Epithelial cell of prostate (primary cell): ENCODE measurements at regions not wholly inside any gene's neighbourhood (a gene's known extent, or its start where the extent isn't known, plus 50 kb on each side); places are given as distances from the start of the nearest gene placed in this dataset.
"Not testable (repeated sequence)": the region's sequence is repeated elsewhere in the genome, so short reads cannot be mapped to it uniquely, and the experiment has no call there.

ENCODE experiments used
- DNase-seq: peaks from one replicate; pipeline ENCODE4 v3.0.0-alpha.2; 2011; ENCODE audit warnings: low read depth, low spot score
- H3K27ac ChIP-seq: fragments of 450-650 bp; 2 replicates; pipeline ENCODE4 v1.5.1; 2017; ENCODE audit warnings: mild to moderate bottlenecking

- peak overlapping the region; percentile 94 for H3K27ac ChIP-seq
- DNase-seq: no peak
Observed at GRCh38 chr3:174441588-174442301, 417.4 kb upstream of the NAALADL2 start.

- H3K27ac ChIP-seq: no peak overlapping the region
- no peak for DNase-seq
Observed at GRCh38 chr3:174442302-174442682, 416.8 kb upstream of the NAALADL2 start.

DNA sequence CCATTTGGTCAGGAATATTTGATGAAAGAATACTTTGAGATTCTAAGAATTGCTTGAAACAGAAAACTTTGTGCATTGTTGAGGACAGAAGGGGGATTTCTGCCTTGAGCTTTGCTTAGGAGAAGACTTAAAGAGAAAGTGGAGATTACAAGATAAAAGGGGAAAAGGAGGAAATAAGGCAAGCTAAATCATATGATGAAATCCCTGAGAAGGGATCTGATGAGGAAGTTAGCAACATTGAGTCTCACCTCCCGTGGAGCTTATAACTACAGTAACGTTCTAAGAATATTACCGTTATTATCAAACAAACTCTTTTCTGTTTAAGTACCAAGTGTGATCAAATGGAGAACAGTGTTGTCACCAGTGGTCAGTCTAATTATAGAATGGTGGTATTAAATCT is 414.7 kb upstream of the NAALADL2 start:
- no peak overlapping the region for H3K27ac ChIP-seq
- no peak for DNase-seq

GRCh38 chr3:174457758-174458157 is 401.4 kb upstream of the NAALADL2 start:
- no peak for DNase-seq
- H3K27ac ChIP-seq: no peak overlapping the region

- no peak for DNase-seq
Observed at GRCh38 chr3:174460831-174461230, 398.3 kb upstream of the NAALADL2 start.

GRCh38 chr3:174462916-174463315 is 396.2 kb upstream of the NAALADL2 start:
- DNase-seq: no peak
- H3K27ac ChIP-seq: no peak overlapping the region

More at GRCh38 chr3:174460831-174461230, 398.3 kb upstream of the NAALADL2 start:
- H3K27ac ChIP-seq: no peak overlapping the region

DNA sequence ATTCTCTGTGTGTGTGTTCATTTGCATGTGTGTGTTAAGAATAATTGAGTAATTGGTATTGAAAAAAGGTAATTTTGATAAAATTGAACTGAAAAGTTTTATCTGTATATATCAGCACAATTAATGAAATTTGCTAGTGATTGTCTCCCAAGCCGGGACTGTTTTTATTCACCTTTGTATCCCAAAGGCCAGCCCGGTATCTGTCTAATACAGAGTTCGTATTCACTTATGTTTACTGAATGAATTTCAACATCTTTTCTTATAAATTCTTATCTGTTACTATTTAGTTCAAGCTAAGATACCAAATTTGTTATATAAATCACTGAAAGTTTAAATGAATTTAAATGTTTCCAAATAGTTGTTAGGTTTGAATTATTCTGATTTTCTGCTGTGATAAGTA is 394.0 kb upstream of the NAALADL2 start:
- no peak for DNase-seq
- H3K27ac ChIP-seq: no peak overlapping the region

GRCh38 chr3:174466471-174467054 is 392.6 kb upstream of the NAALADL2 start:
- no peak for DNase-seq
- no peak overlapping the region for H3K27ac ChIP-seq

DNA sequence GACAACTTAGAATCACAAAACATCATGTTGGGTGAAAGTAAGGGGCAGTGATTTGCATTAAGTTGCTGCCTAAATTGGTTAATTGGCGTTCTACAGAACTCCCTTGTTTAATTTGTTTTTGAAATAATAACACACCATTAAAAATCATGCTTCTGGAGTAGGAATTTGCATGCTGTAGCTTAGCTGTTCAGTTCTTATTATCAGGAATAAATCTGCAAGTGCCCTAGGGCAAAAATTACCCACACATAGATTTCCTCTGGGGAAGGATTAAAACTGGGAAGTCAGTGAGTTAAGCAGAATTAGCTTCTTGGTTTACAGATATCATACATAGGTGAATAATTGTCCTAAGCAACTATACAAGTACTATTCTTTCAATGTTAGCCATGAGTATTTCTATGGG is 381.6 kb upstream of the NAALADL2 start:
- DNase-seq: no peak
- H3K27ac ChIP-seq: no peak overlapping the region

GRCh38 chr3:174480767-174481166 is 378.4 kb upstream of the NAALADL2 start:
- DNase-seq: no peak
- no peak overlapping the region for H3K27ac ChIP-seq

GRCh38 chr3:174482541-174482940 is 376.6 kb upstream of the NAALADL2 start:
- no peak for DNase-seq
- H3K27ac ChIP-seq: no peak overlapping the region

- no peak for DNase-seq
- no peak overlapping the region for H3K27ac ChIP-seq
Observed at GRCh38 chr3:174483254-174483653, 375.9 kb upstream of the NAALADL2 start.

GRCh38 chr3:174483856-174484255 is 375.3 kb upstream of the NAALADL2 start:
- H3K27ac ChIP-seq, DNase-seq: not testable (repeated sequence)

DNA sequence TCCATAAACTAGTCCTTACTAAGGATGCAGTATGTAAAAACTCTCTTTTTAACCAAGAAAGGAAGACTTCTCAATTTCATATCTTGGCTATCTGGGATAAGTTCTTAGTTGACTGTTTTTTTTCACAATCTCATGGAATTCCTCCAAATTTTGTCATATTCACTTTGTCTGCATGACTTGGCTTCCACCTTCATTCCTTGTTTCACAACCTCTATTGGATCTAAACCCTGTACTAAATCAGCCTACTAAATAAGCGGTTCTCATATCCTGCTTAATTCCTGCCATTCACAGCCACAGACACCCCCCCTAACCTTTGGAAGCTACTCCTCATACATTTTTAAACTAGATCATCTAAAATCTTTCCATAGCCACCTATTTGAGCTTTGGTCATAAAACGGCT is 370.6 kb upstream of the NAALADL2 start:
- H3K27ac ChIP-seq: no peak overlapping the region
- no peak for DNase-seq

DNA sequence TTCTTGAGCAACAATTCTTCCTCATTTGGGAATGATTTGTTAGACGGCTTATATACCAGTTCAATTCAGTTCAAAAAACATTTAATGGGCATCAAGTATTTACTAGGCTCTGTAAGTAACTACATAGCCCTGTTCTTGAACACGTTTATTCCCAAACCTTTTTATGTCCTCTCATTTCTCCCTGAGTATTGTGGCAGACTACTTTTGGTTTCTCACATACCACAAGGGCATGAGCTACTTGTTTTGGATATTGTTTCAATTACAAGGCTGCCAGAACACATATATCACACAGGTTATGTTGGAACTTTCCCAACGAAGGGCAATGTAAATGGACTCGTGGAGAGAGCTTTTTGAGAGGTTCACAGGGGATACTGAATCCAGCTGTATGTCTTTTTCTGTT is 363.8 kb upstream of the NAALADL2 start:
- no peak for DNase-seq

GRCh38 chr3:174495928-174496327 is 363.2 kb upstream of the NAALADL2 start:
- no peak overlapping the region for H3K27ac ChIP-seq
- no peak for DNase-seq

More for the DNA sequence above, 363.8 kb upstream of the NAALADL2 start:
- no peak overlapping the region for H3K27ac ChIP-seq

GRCh38 chr3:174498638-174499037 is 360.5 kb upstream of the NAALADL2 start:
- no peak for DNase-seq
- no peak overlapping the region for H3K27ac ChIP-seq

DNA sequence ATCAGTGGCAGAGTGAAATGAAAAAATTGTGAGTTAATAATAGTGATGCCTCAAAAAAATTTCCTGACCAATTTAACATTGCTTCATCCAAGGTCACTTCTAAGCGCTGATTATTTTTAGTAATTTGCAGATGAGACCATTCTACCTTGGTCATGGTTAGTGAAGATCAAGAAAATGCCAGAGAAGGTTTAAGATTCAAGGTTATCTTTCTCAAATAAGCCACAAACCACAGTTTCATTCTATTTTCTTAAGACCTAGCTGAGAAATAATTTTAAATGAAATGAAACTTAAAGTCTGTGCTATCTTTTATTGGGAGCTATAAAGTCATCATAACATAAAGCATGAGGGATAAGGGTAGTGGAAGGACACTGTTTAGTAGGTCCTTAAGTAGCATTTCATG is 353.9 kb upstream of the NAALADL2 start:
- H3K27ac ChIP-seq: no peak overlapping the region
- no peak for DNase-seq

GRCh38 chr3:174524203-174524602 is 334.9 kb upstream of the NAALADL2 start:
- DNase-seq: no peak
- no peak overlapping the region for H3K27ac ChIP-seq

DNA sequence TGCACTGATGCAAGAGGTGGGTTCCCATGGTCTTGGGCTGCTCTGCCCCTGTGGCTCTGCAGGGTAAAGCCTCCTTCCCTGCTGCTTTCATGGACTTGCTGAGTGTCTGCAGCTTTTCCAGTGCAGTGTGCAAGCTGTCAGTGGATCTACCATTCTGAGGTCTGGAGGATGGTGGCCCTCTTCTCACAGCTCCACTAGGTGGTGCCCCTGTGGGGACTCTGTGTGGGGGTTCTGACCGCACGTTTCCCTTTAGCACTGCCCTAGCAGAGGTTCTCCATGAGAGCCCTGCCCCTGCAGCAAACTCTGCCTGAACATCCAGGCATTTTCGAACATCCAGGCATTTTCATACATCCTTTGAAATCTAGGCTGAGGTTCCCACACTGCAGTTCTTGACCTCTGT is 329.8 kb upstream of the NAALADL2 start:
- H3K27ac ChIP-seq: no peak overlapping the region
- DNase-seq: no peak

DNA sequence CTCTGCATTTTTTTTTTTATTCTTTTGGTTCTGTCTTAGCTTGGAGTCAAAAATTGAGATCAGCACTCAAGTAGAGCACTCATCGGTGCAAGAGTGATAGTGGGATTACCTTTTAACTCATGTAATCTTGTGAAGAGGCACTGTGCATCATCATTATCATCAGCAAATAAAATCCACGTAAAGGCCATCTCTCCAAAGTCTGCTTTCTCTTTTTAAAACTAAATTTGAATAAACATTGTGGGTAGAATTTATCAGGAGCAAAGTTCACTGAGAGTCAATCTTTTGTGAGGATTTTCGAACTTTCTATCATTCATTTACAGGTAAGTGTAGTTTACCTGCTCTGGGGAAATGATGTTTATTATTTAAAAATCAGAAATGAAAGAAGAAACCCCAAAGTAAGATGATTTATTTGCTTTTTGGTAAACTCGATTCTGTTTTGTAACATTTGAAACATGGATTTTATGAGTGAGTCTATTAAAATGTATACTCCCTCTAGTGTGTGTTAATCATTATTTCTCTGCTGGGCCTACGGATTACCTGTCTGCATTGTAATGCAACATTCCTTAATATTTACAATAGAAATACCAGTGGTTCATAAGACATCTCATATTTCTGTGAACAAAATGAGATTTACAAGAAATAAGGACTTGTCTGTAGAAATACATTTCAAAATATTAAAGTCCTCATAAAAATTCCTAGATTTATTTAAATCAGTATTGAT is 327.7 kb upstream of the NAALADL2 start:
- H3K27ac ChIP-seq: no peak overlapping the region
- DNase-seq: no peak
